ENCODE measurements at regions not wholly inside any gene's neighbourhood (a gene's known extent, or its start where the extent isn't known, plus 50 kb on each side); places are given as distances from the start of the nearest gene placed in this dataset.

- Histone ChIP-seq H3K27ac (ENCODE audit: extremely low read depth, low read depth, low read length) (no peak overlapping the region), H3K36me3 (ENCODE audit: control insufficient read depth in 2 of 2, insufficient read depth in 1 of 2, low read length in 2 of 2) (no peaks in the 10 kb centered on the region), H3K4me3 (ENCODE audit: low read depth, low read length) (no peak overlapping the region), H3K4me1 (ENCODE audit: control insufficient read depth, insufficient read depth, low read length) (no peaks in the 10 kb centered on the region), H3K9me3 (ENCODE audit: control insufficient read depth, insufficient read depth, low read depth, low read length) (no peaks in the 10 kb centered on the region)
- ChIA-PET POLR2A (no interaction called here), CTCF (interaction anchor here (0.6 kb wide), 1 partner anchor 81 kb away, joined by 3 read pairs; no protein-coding TSS in a partner anchor)
- TF ChIP-seq ZNF660 (tag by site-specific recombination; IDR thresholded peaks at IDR 0.05) (no peak), ZNF2 (tag by site-specific recombination; IDR thresholded peaks at IDR 0.05) (no peak)
Observed at GRCh38 chr1:184188037-184188436, 136.5 kb downstream of the TSEN15 start.

GRCh38 chr1:184189361-184189760 lies 137.8 kb downstream of the TSEN15 start:
- POLR2A ChIA-PET, result no interaction called here
- H3K4me3 ChIP-seq (ENCODE audit: low read depth, low read length), result no peak overlapping the region
- H3K36me3 ChIP-seq (ENCODE audit: control insufficient read depth in 2 of 2, insufficient read depth in 1 of 2, low read length in 2 of 2), result no peaks in the 10 kb centered on the region
- H3K4me1 ChIP-seq (ENCODE audit: control insufficient read depth, insufficient read depth, low read length), result no peaks in the 10 kb centered on the region
- H3K27ac ChIP-seq (ENCODE audit: extremely low read depth, low read depth, low read length), result no peak overlapping the region
- CTCF ChIA-PET, result interaction anchor here (0.8 kb wide), 1 partner anchor 1228 kb away, joined by 3 read pairs; no protein-coding TSS in a partner anchor
- TF ChIP-seq ZFP41 (tag by site-specific recombination; IDR thresholded peaks at IDR 0.05; ENCODE audit: borderline replicate concordance), result no peak
- no peak for TF ChIP-seq ZNF585B (tag by site-specific recombination; IDR thresholded peaks at IDR 0.05)
- no peak for TF ChIP-seq ZBTB8A (tag by site-specific recombination; IDR thresholded peaks at IDR 0.05)
- no peak for TF ChIP-seq ZNF19 (tag by site-specific recombination; IDR thresholded peaks at IDR 0.05; ENCODE audit: low read depth)
- H3K9me3 ChIP-seq (ENCODE audit: control insufficient read depth, insufficient read depth, low read depth, low read length), result no peaks in the 10 kb centered on the region

GRCh38 chr1:184190616-184191015 lies 139.1 kb downstream of the TSEN15 start:
- POLR2A ChIA-PET, result no interaction called here

GRCh38 chr1:184191181-184191621 lies 139.7 kb downstream of the TSEN15 start:
- POLR2A ChIA-PET, result no interaction called here
- TF ChIP-seq ZBTB20 (tag by site-specific recombination; IDR thresholded peaks at IDR 0.05), result no peak
- no peak for TF ChIP-seq MZF1 (tag by site-specific recombination; IDR thresholded peaks at IDR 0.05; ENCODE audit: borderline replicate concordance)
- no peak for TF ChIP-seq ZNF133 (tag by site-specific recombination; IDR thresholded peaks at IDR 0.05)
- TF ChIP-seq KLF17 (tag by site-specific recombination; IDR thresholded peaks at IDR 0.05), result no peak
- TF ChIP-seq ZNF274 (IDR thresholded peaks at IDR 0.05; ENCODE audit: low read length), result no peak
- no peak for TF ChIP-seq ZNF274 (tag by site-specific recombination; IDR thresholded peaks at IDR 0.05; ENCODE audit: borderline replicate concordance)
- TF ChIP-seq ZFP3 (tag by site-specific recombination; IDR thresholded peaks at IDR 0.05; ENCODE audit: low read depth), result no peak
- TF ChIP-seq ZNF398 (tag by site-specific recombination; IDR thresholded peaks at IDR 0.05), result no peak
- TF ChIP-seq ZNF530 (tag by site-specific recombination; IDR thresholded peaks at IDR 0.05; ENCODE audit: low read depth), result no peak
- H3K4me1 ChIP-seq (ENCODE audit: control insufficient read depth, insufficient read depth, low read length), result no peaks in the 10 kb centered on the region
- H3K36me3 ChIP-seq (ENCODE audit: control insufficient read depth in 2 of 2, insufficient read depth in 1 of 2, low read length in 2 of 2), result no peaks in the 10 kb centered on the region
- no peaks in the 10 kb centered on the region for H3K9me3 ChIP-seq (ENCODE audit: control insufficient read depth, insufficient read depth, low read depth, low read length)
- no peak overlapping the region for H3K4me3 ChIP-seq (ENCODE audit: low read depth, low read length)
- no peak overlapping the region for H3K27ac ChIP-seq (ENCODE audit: extremely low read depth, low read depth, low read length)
- CTCF ChIA-PET, result interaction anchor here (0.6 kb wide), 1 partner anchor 57 kb away, joined by 3 read pairs; no protein-coding TSS in a partner anchor

More at GRCh38 chr1:184190616-184191015, 139.1 kb downstream of the TSEN15 start:
- TF ChIP-seq ZNF660 (tag by site-specific recombination; IDR thresholded peaks at IDR 0.05) (no peak), ZNF324 (tag by site-specific recombination; IDR thresholded peaks at IDR 0.05) (no peak), ZNF555 (tag by site-specific recombination; conservative IDR thresholded peaks at IDR 0.05) (no peak), ZNF501 (tag by site-specific recombination; IDR thresholded peaks at IDR 0.05) (no peak), ZNF239 (tag by site-specific recombination; IDR thresholded peaks at IDR 0.05) (no peak), ZNF473 (tag by site-specific recombination; IDR thresholded peaks at IDR 0.05) (no peak), SCRT2 (tag by site-specific recombination; IDR thresholded peaks at IDR 0.05) (no peak), GLIS1 (tag by site-specific recombination; IDR thresholded peaks at IDR 0.05) (no peak), ZFP41 (tag by site-specific recombination; IDR thresholded peaks at IDR 0.05; ENCODE audit: borderline replicate concordance) (no peak)
- Histone ChIP-seq H3K27ac (ENCODE audit: extremely low read depth, low read depth, low read length) (no peak overlapping the region), H3K4me3 (ENCODE audit: low read depth, low read length) (no peak overlapping the region), H3K9me3 (ENCODE audit: control insufficient read depth, insufficient read depth, low read depth, low read length) (no peaks in the 10 kb centered on the region), H3K4me1 (ENCODE audit: control insufficient read depth, insufficient read depth, low read length) (no peaks in the 10 kb centered on the region), H3K36me3 (ENCODE audit: control insufficient read depth in 2 of 2, insufficient read depth in 1 of 2, low read length in 2 of 2) (no peaks in the 10 kb centered on the region)
- CTCF ChIA-PET, result interaction anchor here (0.7 kb wide), 1 partner anchor 181 kb away, joined by 3 read pairs; no protein-coding TSS in a partner anchor
